GM20000 (cell line): ENCODE measurements at regions not wholly inside any gene's neighbourhood (a gene's known extent, or its start where the extent isn't known, plus 50 kb on each side); places are given as distances from the start of the nearest gene placed in this dataset.

Source experiments
- DNase-seq: peaks from one replicate; pipeline ENCODE4 v3.0.0; 2012; ENCODE audit warnings: low spot score
- TF ChIP-seq, protein P1 (sequence below): IDR thresholded peaks from 2 replicates; pipeline ENCODE4 v1.5.1; 2012; ENCODE audit warnings: mild to moderate bottlenecking, control low read depth; ENCODE audit errors: extremely low read depth, missing control alignments

DNA sequence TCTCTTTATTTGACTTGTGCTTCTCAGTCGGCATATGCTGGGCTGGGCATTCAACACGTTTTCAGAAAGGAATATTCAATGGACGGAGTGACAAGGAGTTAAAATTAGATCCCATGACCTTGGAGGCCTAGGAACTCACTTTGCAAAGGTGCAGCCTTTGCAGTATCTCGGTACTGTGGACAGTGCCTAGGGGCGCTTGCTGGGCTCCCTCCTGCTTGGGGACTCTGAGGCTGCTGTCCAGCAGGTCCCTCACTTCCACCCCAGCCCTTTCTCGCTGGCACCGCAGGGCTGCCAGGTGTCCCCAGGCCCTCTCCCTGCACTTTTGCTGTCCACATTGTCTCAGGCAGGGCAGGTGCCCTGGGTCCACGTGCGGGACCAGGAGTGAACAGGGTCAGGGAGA, 255.5 kb upstream of the B3GAT1 start:
- DNase-seq, result no peak
- TF ChIP-seq, protein P1, sequence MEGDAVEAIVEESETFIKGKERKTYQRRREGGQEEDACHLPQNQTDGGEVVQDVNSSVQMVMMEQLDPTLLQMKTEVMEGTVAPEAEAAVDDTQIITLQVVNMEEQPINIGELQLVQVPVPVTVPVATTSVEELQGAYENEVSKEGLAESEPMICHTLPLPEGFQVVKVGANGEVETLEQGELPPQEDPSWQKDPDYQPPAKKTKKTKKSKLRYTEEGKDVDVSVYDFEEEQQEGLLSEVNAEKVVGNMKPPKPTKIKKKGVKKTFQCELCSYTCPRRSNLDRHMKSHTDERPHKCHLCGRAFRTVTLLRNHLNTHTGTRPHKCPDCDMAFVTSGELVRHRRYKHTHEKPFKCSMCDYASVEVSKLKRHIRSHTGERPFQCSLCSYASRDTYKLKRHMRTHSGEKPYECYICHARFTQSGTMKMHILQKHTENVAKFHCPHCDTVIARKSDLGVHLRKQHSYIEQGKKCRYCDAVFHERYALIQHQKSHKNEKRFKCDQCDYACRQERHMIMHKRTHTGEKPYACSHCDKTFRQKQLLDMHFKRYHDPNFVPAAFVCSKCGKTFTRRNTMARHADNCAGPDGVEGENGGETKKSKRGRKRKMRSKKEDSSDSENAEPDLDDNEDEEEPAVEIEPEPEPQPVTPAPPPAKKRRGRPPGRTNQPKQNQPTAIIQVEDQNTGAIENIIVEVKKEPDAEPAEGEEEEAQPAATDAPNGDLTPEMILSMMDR, result no peak

DNA sequence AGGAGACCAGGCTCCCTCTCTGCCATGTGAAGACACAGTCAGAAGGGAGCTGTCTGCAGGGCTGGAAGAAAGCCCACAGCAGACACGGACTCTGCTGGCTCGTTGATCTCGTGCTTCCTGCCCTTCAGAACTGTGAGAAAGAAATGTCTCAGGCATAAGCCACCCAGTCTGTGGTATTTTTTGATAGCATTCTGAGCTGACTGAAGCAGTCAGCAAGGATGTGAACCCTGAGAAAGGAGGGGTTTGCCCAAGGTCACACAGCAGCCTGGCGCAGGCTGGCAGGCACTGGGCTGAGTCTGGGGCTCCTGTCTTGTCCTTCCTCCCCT, 255.1 kb upstream of the B3GAT1 start:
- TF ChIP-seq, protein P1, result no peak
- DNase-seq, result no peak

DNA sequence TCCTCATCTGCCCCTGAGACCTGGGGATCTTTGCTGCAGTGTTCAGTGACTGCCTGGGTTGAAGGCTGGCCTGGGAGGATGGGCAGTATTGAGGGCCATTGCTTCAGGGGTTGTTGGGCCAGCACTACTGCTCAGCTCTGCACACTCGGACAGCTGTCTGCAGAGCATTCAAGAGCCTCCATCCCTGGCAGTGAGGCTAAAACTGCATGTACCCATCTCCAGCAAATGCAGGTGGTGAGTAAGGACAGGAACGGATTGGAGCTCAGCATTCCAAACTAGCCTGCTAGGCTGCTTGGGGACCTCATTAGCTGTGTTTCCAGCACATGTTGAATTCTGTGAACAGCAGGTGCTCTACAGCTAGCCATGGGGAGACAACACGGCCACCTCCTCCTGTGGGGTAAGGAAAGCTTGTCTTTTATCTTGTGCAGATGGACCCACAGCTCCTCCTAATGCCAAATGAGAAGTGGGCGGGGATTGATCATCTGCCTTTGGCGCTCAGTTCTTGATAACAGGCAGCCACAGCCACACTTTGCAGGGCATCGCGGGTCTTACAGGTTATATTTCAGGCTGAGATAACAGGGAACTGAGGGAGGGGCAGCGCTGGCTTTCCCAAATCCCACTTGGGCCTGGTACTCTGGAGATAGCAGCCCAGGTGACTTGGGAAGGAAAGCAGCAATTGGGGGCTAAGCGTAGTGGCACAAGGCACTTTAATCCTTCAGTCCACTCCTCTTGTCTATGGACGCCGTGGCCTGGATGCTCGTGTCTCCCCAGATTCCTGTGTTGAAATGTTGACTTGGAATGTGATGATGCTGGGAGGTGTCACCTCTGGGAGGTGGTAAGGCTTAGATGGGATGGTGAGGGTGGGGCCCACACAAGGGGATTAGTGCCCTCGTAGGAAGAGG, 254.5 kb upstream of the B3GAT1 start:
- TF ChIP-seq, protein P1, result no peak
- no peak for DNase-seq

DNA sequence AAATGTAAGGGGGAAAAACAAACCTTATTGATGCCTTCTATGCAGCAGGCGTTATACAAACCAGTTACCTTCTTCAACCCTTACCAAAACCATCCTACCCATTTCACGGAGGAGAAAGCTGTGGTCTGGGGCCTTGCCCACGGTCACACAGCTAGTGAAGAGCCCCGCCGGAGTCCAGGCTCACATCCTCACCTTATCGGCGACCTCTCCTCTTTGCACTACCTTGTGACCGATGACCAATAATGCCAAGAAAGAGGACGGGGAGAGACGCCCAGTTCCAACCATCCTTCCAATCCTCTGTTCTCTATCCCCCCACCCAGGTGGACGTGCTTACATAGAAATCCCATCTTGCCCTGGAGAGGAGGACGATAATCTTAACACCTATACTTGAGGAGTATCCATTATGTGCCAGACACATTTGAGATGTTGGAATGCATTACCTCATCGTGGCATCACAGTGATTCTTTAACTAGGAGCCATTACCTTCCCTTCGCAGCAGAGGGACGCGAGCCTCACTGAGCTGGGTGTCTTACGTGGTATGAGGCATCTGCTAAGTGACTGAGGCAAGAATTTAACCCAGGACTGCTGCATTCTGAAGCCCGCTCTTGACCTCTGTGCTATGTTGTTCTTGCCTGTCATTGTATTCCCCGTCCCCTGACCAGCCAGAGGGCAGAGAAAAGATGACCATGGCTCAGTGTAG, 253.7 kb upstream of the B3GAT1 start:
- DNase-seq, result no peak
- TF ChIP-seq, protein P1, result no peak

DNA sequence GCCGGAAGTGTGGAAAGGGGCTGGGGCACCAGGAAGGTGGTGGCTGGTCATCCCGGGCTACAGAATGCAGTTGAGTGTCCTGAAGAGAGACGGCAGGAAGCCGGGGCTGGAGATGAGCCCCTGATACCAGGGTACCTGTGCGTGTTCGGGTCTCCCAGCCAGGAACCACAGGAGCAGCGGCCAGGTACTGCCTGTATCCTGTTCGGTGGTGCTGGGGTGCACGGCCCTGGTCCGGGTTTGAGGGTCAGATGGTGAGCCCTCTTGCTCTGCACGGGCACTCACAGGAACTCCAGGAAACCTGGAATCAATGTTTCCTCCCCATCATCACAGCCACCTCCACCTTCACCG, 253.1 kb upstream of the B3GAT1 start:
- DNase-seq, result no peak
- TF ChIP-seq, protein P1, result no peak

DNA sequence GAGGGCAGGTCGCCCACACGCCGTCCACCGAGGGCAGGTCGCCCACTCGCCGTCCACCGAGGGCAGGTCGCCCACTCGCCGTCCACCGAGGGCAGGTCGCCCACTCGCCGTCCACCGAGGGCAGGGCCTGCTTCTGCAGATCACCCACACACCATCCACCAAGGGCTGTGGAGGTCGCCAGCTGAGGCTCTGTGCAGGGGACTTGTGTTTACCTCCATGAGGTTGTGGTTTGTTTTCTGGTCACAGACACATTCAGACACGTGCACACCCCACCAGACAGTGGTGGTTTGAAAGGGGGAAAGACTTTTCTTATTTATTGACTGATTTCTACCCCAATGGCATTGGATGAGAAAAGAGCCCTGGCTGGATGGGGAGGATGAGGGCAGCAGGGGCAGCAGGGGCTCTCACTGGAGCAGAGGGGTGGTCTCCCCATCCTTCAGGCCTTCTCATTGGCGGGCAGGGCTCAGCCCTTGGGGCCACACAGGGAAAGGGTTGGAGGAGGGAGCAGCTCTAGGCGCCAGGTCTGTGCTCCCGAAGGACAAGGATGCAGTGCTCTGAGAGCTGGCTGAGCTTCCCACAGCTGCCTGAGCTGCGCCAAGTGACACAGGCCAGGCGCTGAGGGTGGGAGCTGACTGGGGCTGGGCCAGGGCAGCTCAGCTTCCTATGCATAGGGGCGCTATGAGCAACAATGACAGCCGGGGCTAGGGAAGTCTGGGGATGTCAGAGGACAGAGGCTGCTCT, 252.6 kb upstream of the B3GAT1 start:
- TF ChIP-seq, protein P1, result no peak

More for the DNA sequence above, 252.6 kb upstream of the B3GAT1 start:
- no peak for DNase-seq
